A673 (cell line): ENCODE measurements at regions not wholly inside any gene's neighbourhood (a gene's known extent, or its start where the extent isn't known, plus 50 kb on each side); places are given as distances from the start of the nearest gene placed in this dataset.

Source experiments
- EZH2 ChIP-seq: fragments of 200-600 bp; sonication (generic); IDR thresholded peaks from 2 replicates; pipeline ENCODE4 v1.6.1; 2017; ENCODE audit warnings: borderline replicate concordance, low read depth, mild to moderate bottlenecking, mixed read lengths, antibody characterized with exemption, low read length; ENCODE audit not compliant: poor library complexity, severe bottlenecking
- TF ChIP-seq, protein P1 (sequence below): fragments of 300-800, 200-600 bp; sonication (generic); conservative IDR thresholded peaks from 2 replicates; pipeline ENCODE4 v1.5.1; 2017; ENCODE audit warnings: low read depth, mild to moderate bottlenecking, antibody characterized with exemption, low read length, moderate library complexity, mixed read lengths

DNA sequence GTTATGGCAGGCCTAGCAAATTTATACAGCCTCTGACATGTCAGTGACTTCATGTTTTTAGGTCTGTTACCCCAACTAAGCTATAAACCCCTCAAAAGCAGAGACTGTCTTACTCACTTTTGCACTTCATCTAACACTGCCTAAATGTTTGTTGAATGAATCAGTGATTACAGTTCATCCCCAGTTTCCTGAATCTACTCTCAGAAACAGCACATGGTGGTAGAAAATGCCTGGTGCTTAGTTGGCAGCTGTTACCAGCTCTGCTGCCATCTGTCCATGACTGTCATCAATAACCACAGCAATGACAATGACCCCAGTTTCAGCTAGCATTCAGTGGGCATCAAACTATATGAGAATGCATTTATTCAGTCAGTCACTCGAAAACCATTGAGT is 110.5 kb upstream of the SERBP1 start:
- no peak for TF ChIP-seq EZH2
- TF ChIP-seq, protein P1, sequence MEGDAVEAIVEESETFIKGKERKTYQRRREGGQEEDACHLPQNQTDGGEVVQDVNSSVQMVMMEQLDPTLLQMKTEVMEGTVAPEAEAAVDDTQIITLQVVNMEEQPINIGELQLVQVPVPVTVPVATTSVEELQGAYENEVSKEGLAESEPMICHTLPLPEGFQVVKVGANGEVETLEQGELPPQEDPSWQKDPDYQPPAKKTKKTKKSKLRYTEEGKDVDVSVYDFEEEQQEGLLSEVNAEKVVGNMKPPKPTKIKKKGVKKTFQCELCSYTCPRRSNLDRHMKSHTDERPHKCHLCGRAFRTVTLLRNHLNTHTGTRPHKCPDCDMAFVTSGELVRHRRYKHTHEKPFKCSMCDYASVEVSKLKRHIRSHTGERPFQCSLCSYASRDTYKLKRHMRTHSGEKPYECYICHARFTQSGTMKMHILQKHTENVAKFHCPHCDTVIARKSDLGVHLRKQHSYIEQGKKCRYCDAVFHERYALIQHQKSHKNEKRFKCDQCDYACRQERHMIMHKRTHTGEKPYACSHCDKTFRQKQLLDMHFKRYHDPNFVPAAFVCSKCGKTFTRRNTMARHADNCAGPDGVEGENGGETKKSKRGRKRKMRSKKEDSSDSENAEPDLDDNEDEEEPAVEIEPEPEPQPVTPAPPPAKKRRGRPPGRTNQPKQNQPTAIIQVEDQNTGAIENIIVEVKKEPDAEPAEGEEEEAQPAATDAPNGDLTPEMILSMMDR = no peak
